GM19463 (cell line): ENCODE measurements at regions not wholly inside any gene's neighbourhood (a gene's known extent, or its start where the extent isn't known, plus 50 kb on each side); places are given as distances from the start of the nearest gene placed in this dataset.
"Not testable (repeated sequence)": the region's sequence is repeated elsewhere in the genome, so short reads cannot be mapped to it uniquely, and the experiment has no call there.

ENCODE experiments used
- ATAC-seq: cut with Tn5 transposase; IDR thresholded peaks from one replicate; pipeline ENCODE4 v1.9.1; 2021; ENCODE audit warnings: mild to moderate bottlenecking, moderate library complexity; ENCODE audit not compliant: unreplicated experiment

DNA sequence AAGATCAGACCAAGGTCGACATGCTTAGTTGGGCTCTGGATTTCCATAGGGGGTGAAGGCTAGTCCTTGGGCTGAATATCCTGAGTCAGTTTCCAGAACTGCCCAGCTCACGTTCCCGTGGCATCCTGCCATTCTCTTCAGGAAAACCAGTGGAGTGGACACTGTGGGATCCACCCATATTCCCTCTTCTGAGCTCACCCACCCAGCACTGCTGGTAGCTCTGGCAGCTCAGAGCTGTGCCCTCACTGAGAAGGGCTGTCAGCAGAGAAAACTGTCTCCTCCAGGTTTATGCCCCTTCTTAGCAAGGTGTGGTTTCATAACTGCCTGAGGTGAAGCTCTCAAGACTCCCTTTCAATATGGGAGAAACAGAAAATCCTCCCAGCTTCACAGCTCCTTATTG lies 111.7 kb downstream of the GGTLC2 start:
- ATAC-seq, result no peak

- ATAC-seq, result not testable (repeated sequence)
Observed at GRCh38 chr22:22756551-22757201, 112.3 kb downstream of the GGTLC2 start.

- ATAC-seq, result not testable (repeated sequence)
Observed at GRCh38 chr22:22758101-22758807, 113.8 kb downstream of the GGTLC2 start.

DNA sequence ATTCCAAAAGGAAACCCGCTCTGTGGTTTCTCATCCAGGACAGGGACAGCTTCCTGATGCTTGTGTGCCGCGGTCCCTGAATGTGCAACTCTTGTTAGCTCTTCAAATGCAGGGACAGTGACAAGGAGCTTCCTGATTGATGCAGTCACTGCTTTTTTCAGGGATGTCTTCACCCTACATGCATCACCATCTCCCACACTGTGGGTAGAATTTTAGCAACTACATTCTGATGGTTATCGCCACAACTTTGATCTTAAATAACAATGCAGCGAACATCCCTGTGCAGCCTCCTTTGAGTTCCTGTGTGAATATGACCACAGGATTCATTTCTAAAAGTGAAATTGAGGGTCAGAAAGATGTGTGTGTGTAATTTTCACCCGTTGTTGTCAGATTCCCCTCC lies 115.0 kb downstream of the GGTLC2 start:
- no peak for ATAC-seq

DNA sequence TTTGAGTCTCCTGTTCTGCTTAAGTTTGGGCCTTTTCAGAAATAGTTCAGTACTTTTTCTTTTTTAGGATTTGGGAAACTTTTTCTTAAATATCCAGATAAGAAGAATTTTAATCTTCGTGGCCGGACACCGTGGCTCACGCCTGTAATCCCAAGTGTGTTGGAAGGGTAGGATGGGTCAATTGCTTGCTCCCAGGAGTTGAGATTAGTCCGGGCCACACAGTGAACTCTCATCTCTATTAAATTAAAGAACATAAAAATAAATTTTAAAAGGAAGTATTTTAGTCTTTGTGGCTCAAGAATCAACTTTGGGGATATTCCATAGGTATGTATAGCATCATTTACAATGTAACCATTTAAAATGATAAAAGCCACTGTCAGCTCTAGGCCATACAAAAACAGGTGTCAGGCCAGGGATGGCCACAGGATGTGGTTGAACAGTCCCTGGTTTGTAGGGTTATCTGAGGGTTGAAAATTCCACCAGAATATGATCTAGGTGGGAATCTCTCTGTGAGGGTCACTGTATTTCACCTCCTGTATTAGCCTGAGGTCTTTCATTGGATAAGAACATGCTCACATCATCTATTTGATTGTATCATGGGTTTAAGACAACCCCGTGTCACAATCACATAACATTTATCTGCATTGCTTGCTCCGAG lies 115.6 kb downstream of the GGTLC2 start:
- ATAC-seq, result no peak

DNA sequence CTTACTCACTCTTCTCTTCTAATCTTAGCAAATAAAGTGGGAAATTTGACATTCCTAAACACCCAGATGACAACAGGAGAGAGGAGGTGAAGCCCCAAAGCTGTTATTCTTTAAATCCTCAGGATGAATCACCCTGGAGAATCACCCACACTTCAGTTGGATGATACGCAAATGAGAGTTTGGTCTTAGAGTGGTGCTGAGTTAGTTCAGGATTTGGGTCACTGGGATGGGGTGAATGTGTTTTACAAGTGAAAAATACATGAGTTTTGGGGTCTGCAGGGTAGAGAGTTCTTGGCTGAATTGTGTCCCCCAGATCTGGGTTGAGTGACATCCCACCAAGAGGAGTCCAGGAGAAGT lies 117.2 kb downstream of the GGTLC2 start:
- no peak for ATAC-seq

DNA sequence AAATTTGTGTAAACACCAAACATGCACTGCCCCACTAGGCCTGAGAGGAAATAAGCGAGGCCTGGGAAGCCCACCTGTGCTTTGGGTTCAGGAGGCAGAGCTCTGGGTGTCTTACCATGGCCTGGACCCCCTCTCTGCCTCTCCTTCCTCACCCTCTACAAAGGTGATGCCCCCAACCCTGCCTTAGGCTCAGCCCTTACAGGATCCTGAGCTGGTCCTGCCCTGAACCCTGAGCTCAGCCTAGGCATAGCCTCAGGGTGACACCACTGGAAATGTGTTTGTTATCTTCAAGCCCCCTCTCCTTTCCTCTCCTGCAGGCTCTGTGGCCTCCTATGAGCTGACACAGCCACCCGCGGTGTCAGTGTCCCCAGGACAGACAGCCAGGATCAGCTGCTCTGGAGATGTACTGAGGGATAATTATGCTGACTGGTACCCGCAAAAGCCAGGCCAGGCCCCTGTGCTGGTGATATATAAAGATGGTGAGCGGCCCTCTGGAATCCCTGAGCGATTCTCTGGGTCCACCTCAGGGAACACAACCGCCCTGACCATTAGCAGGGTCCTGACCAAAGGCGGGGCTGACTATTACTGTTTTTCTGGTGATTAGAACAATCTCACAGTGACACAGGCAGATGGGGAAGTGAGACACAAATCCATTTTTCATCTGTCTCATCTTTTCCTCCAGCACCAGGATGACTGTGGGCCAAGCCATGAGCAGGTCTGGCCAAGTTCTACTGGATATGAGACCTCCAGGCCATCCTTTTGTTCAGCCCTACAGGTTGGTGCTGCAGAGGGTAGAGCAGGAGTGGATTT lies 117.8 kb downstream of the GGTLC2 start:
- no peak for ATAC-seq

GRCh38 chr22:22763512-22763911 lies 119.1 kb downstream of the GGTLC2 start:
- no peak for ATAC-seq

- ATAC-seq, result no peak
Observed at GRCh38 chr22:22764085-22764484, 119.7 kb downstream of the GGTLC2 start.

DNA sequence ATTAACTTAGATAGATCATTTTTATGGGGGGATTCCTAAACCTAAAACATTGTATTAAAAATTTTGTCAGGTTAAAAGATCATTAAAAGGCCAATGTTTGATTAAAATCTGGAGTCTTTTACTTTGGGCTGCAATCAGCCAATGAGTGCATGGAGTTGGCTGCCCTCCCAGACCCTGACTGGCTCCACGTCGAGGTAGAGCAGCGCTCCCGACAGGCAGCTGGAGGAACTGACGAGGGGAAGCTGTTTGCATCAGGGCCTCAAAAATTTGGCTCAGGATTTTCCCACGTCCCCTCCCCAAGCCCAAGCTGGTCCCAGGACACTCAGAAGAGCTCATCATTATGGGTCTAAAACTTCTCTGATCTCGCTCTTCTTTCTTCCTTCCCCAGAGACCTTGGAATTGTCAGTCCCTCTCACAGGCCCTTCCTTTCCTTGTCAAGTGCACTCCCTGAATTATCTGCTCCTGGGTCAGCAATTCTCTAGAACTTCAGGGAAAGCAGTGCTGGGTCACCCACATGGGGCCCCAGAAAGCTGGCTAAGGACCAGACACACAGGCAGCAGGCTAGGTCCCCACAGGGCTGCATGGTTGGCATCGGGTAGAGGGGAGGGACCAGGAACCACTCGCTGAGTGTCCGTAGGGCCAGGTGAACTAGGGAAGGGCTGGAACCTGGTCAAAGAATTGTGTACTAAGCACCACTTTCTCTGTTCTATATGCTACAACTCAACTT lies 119.6 kb upstream of the IGLL5 start:
- ATAC-seq, result no peak

DNA sequence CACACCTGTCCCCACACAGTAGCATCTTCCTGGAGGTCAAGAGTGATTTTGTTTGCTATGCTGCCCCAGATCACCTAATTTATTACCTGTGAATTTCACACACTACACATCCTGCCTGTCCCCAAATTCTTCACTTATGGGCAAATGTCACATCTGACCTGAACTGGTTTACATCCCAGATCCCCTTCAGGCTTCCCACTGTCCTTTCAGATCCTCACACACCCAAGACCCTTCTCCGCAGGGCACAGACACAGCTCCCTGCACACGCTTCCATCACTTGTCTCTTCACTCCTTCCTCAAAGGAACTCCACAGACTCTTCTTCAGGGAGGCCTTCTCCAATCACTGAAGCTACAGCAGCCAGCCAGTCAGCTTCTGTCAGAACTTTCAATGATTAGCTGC lies 118.7 kb upstream of the IGLL5 start:
- ATAC-seq, result no peak

- no peak for ATAC-seq
Observed at GRCh38 chr22:22769434-22770279, 118.0 kb upstream of the IGLL5 start.

GRCh38 chr22:22770280-22770871 lies 117.2 kb upstream of the IGLL5 start:
- no peak for ATAC-seq

GRCh38 chr22:22770881-22771280 lies 116.7 kb upstream of the IGLL5 start:
- ATAC-seq, result no peak

GRCh38 chr22:22771696-22772377 lies 115.8 kb upstream of the IGLL5 start:
- no peak for ATAC-seq

DNA sequence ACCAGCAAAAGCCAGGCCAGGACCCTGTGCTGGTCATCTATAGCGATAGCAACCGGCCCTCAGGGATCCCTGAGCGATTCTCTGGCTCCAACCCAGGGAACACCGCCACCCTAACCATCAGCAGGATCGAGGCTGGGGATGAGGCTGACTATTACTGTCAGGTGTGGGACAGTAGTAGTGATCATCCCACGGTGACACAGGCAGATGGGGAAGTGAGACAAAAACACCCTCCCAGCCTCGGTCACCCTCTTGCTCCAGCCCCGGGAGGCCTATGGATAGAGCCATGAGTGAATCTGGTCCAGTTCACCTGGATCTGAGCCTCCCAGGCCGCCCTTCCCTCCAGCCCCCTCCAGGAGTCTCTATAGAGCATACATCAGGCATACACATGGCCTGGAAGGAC lies 115.2 kb upstream of the IGLL5 start:
- ATAC-seq, result no peak

DNA sequence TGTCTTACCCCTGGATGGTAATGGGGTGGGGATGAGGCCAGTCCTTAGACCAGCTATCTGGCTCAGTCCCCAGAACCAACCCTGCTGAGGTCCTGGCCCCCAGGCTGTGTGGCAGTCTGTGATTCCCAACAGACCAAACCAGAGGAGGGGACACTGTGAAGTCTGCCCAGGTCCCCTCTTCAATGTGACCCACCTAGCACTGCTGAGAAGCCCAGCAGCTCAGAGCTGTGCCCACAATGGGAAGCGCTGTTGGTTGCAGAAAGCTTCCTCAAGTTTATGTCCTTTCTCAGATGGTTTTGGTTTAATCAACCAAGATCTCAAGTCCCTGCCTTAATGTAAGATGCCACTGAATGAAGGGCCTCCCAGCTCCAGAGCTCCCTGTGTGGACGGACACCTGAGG lies 114.7 kb upstream of the IGLL5 start:
- ATAC-seq, result no peak

DNA sequence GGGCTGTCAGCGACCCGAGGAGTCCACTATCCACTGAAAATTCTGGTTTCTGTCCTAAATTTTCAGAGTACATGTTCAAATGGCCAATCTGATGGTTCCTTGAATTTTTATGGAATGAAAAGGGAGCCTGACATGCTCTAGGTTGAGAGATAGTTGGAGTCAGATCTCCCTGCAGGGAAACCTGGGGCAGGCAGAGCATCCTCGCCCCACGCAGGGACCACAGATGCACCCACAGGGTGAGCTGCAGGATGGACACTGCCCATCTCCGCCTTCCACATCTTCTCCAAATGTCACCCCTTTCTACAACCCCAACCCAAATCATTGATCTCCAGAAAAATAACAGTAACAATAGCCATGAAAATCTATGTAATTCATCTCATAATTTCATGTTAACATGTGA lies 114.2 kb upstream of the IGLL5 start:
- ATAC-seq, result no peak
